A204.1 (cell line): ENCODE measurements at regions not wholly inside any gene's neighbourhood (a gene's known extent, or its start where the extent isn't known, plus 50 kb on each side); places are given as distances from the start of the nearest gene placed in this dataset.
"Not testable (repeated sequence)": the region's sequence is repeated elsewhere in the genome, so short reads cannot be mapped to it uniquely, and the experiment has no call there.

Experiments used
- FAIRE-seq: peaks from 2 replicates; lab custom pipeline; 2012; peaks lifted over from hg19 to GRCh38; lab: Jason Lieb, UNC

GRCh38 chr6:51153109-51153508 is 334.4 kb downstream of the TFAP2B start:
- no peak for FAIRE-seq

- not testable (repeated sequence) for FAIRE-seq
Measured at GRCh38 chr6:51154925-51155324, 336.3 kb downstream of the TFAP2B start.

DNA sequence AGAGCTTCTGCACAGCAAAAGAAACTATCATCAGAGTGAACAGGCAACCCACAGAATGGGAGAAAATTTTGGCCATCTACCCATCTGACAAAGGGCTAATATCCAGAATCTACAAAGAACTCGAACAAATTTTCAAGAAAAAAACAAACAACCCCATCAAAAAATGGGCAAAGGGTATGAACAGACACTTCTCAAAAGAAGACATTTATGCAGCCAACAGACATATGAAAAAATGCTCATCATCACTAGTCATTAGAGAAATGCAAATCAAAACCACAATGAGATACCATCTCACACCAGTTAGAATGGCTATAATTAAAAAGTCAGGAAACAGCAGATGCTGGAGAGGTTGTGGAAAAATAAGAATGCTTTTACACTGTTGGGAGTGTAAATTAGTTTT is 340.6 kb downstream of the TFAP2B start:
- FAIRE-seq, result not testable (repeated sequence)

- FAIRE-seq, result no peak
Measured at GRCh38 chr6:51161752-51162151, 343.1 kb downstream of the TFAP2B start.

GRCh38 chr6:51163843-51164529 is 345.3 kb downstream of the TFAP2B start:
- no peak for FAIRE-seq

GRCh38 chr6:51166914-51167313 is 348.2 kb downstream of the TFAP2B start:
- no peak for FAIRE-seq

GRCh38 chr6:51167468-51167867 is 348.8 kb downstream of the TFAP2B start:
- FAIRE-seq, result no peak

DNA sequence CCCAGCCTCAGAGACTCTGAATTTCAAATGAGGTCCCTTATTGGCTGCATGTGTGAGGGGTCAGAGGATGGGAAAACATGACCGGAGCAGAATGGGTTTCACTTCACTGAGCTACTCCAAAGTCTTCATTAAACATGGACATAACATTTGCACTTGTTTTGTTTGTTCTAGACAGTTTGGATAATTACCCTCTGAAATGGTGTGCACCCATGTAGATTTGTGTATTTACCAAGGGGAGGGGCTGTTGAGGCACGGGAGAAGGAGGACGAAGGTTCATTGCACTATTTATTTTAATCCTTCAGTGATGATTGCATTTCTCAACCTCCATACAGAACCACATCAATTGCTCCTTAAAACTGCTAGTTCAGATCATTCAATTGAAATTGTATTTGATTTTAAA is 364.2 kb downstream of the TFAP2B start:
- no peak for FAIRE-seq

- FAIRE-seq, result no peak
Measured at GRCh38 chr6:51184046-51184445, 365.4 kb downstream of the TFAP2B start.

GRCh38 chr6:51193163-51193562 is 374.5 kb downstream of the TFAP2B start:
- not testable (repeated sequence) for FAIRE-seq

DNA sequence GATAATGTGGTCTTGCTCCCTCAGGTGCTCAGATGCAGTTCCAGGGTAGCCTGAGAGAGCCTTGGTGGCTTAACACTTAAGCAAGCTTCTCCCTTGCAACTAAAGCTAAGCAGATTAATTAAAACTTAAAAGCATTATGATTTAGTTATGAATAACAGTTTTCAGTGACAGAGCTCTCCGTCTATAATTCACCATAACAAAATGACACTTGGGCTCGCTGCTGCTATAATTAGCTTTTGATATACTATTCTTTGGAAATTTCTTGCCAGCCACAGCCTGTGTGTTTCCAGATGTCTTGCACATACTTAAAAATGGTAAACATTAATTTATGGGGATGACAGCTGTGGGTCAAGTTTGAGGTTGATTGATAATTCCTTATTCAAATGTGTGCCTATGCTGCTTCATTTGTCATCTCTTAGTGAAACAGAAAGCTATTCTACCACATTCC is 380.5 kb downstream of the TFAP2B start:
- no peak for FAIRE-seq

- no peak for FAIRE-seq
Measured at GRCh38 chr6:51199733-51200260, 381.1 kb downstream of the TFAP2B start.

DNA sequence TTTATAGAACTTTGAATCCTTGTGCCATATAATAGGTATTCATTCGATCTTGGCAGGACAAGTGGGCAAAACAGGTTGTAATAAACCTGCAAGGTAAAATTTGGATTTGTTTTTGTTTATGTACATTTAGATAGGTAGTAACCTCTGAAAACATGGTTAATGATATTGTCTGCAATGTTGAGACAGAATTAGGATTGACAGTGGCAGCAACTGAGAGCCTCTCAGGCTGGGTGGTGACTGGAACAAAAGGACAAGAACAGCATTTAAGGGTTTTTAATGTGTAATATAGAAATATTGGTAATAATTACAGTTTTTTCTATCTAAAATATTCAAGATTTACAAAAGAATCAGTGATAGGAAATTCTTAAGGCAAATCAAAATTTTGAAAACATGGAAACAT is 382.0 kb downstream of the TFAP2B start:
- FAIRE-seq, result no peak

GRCh38 chr6:51202653-51203052 is 384.0 kb downstream of the TFAP2B start:
- not testable (repeated sequence) for FAIRE-seq

- FAIRE-seq, result no peak
Measured at GRCh38 chr6:51203504-51203903, 384.8 kb downstream of the TFAP2B start.

DNA sequence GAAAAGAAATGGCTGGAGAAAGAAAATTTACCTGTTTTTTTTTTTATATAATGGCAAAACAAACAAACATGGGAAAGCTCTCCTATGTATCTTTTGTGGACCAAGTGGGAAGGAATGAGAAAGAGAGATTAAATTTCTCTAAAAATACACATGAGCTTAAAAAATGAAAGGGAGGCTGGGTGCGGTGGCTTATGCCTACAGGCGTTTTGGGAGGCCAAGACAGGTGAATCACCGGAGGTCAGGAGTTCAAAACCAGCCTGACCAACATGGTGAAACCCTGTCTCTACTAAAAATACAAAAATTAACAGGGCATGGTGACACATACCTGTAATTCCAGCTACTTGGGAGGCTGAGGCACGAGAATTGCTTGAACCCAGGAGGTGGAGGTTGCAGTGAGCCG is 388.0 kb downstream of the TFAP2B start:
- FAIRE-seq, result not testable (repeated sequence)

- FAIRE-seq, result no peak
Measured at GRCh38 chr6:51209651-51210050, 391.0 kb downstream of the TFAP2B start.

GRCh38 chr6:51213811-51214210 is 395.1 kb downstream of the TFAP2B start:
- no peak for FAIRE-seq

- FAIRE-seq, result no peak
Measured at GRCh38 chr6:51214442-51214841, 395.8 kb downstream of the TFAP2B start.

DNA sequence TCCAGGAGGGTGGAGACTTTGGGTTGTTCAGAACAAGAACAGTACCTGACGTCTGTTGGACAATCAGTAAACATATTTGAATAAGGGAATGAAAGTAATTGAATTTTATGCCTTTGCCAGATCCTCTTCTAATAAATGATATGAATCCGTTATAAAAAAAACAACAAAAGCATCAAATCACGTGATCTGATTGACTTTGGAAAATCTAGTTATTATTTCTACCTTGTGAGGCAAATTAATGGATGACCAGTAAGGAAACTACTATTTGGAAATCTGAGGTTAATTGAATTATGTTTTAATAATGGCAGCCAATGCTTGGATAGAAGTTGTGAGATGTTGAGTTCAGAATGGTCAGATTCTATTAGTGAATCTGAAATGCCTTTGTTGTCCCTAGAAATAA is 399.5 kb downstream of the TFAP2B start:
- no peak for FAIRE-seq

DNA sequence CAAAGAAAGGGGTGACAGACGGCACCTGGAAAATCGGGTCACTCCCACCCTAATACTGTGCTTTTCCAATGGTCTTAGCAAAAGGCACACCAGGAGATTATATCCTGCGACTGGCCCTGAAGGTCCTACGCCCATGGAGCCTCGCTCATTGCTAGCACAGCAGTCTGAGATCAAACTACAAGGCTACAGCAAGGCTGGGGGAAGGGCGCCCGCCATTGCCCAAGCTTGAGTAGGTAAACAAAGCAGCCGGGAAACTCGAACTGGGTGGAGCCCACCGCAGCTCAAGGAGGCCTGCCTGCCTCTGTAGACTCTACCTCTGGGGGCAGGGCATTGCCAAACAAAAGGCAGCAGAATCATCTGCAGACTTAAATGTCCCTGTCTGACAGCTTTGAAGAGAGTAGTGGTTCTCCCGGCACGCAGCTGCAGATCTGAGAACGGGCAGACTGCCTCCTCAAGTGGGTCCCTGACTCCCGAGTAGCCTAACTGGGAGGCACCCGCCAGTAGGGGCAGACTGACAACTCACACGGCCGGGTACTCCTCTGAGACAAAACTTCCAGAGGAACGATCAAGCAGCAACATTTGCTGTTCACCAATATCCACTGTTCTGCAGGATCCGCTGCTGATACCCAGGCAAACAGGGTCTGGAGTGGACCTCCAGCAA is 406.0 kb downstream of the TFAP2B start:
- not testable (repeated sequence) for FAIRE-seq

DNA sequence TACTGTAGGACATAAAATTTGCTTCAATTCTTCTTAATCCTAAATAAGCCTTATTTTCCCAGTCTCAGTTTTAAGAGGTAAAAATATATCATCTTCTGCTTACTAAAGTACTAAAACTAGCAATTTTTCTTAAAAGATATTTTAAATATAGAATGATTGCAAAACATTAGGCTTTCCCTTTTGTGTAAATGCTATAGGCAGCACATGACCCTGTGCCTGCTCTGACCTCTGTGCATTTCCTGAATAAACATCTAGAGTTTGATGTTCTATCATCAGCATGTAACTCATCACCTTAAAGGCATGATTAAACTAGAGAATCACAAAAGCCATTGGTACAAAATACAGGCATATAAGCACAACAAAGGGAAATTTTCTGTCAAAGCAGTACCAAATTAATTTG is 422.7 kb downstream of the TFAP2B start:
- no peak for FAIRE-seq

DNA sequence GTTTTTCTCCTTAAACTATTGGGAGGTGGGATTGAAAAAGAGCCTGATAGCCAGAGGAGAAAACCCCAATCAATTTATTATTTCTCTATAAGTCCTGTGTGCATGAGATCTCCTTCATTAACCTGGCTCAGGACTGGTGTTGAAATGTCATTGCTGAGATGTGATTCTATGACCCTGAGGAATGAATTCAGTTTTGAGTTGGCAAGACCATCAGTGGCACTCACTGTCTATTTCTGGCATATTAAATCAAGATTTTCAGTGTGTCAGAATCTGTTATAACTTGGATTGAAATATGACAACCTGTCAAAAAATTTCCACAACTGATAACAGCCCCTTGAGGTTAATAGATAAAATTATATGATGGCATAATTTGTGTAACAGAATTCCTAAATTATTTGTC is 431.1 kb downstream of the TFAP2B start:
- FAIRE-seq, result no peak

DNA sequence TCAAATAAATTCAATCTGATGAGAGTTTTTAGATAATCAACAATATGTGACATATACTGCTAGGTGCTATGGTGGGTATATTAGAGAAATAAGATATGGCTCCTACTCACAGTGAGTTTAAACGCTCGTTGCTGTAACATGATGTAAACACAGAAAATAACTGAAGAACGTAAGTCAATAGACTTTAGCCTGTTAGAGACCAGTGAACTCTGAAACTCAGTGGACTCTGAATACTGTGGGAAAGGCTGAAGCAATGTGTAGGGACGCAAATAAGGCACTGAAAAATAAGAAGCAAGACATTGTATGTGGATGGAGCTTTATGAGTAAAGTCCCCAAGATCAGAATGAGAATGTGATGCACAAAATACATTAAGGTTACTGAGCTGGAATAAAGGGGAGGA is 431.6 kb downstream of the TFAP2B start:
- FAIRE-seq, result no peak
